ENCODE measurements at regions not wholly inside any gene's neighbourhood (a gene's known extent, or its start where the extent isn't known, plus 50 kb on each side); places are given as distances from the start of the nearest gene placed in this dataset.

- WGBS, 2 donors, result 84 to 94% methylated on average over 1 of the region's 1 CpG
- no peak overlapping the region for H3K27ac ChIP-seq
- TF ChIP-seq CTCF (IDR thresholded peaks at IDR 0.05) (no peak), POLR2A (IDR thresholded peaks at IDR 0.05) (no peak)
- H3K27me3 ChIP-seq, result no peaks in the 10 kb centered on the region
- DNase-seq, result no peak
- intact Hi-C loops (cut with DNase I), result no loop called here
- H3K4me3 ChIP-seq (replicated peaks in 1 of 3), result no peak overlapping the region
- H3K9me3 ChIP-seq, result no peaks in the 10 kb centered on the region
- no peaks in the 10 kb centered on the region for H3K36me3 ChIP-seq
- H3K4me1 ChIP-seq, result peaks cover 0 to 5% of the 10 kb centered on the region in 2 donors
Observed at GRCh38 chr3:157789162-157789561, 285.9 kb upstream of the VEPH1 start.

GRCh38 chr3:157786618-157787017 is 283.4 kb upstream of the VEPH1 start:
- Histone ChIP-seq H3K36me3 (no peaks in the 10 kb centered on the region), H3K4me3 (replicated peaks in 1 of 3) (no peak overlapping the region), H3K27me3 (no peaks in the 10 kb centered on the region), H3K27ac (no peak overlapping the region), H3K9me3 (no peaks in the 10 kb centered on the region), H3K4me1 (peaks cover 0 to 5% of the 10 kb centered on the region in 2 donors)
- TF ChIP-seq CTCF (IDR thresholded peaks at IDR 0.05) (no peak), POLR2A (IDR thresholded peaks at IDR 0.05) (no peak)
- intact Hi-C loops (cut with DNase I), result no loop called here
- WGBS, 2 donors, result 73 to 83% methylated on average over 4 of the region's 4 CpGs
- DNase-seq, result no peak

- no peak overlapping the region for H3K4me3 ChIP-seq (replicated peaks in 1 of 3)
- no peak for DNase-seq
- no peak for TF ChIP-seq POLR2A (IDR thresholded peaks at IDR 0.05)
- no peak for TF ChIP-seq CTCF (IDR thresholded peaks at IDR 0.05)
- peaks cover 0 to 5% of the 10 kb centered on the region in 2 donors for H3K4me1 ChIP-seq
- intact Hi-C loops (cut with DNase I), result no loop called here
- no peaks in the 10 kb centered on the region for H3K36me3 ChIP-seq
- 65 to 70% methylated on average over 2 of the region's 2 CpGs for WGBS, 2 donors
- H3K27ac ChIP-seq, result no peak overlapping the region
- no peaks in the 10 kb centered on the region for H3K9me3 ChIP-seq
- no peaks in the 10 kb centered on the region for H3K27me3 ChIP-seq
Observed at GRCh38 chr3:157786211-157786610, 283.0 kb upstream of the VEPH1 start.

- DNase-seq, result no peak
- Histone ChIP-seq H3K4me3 (replicated peaks in 1 of 3) (no peak overlapping the region), H3K9me3 (no peaks in the 10 kb centered on the region), H3K4me1 (peaks cover 0 to 5% of the 10 kb centered on the region in 2 donors), H3K27ac (no peak overlapping the region), H3K36me3 (no peaks in the 10 kb centered on the region), H3K27me3 (no peaks in the 10 kb centered on the region)
- WGBS, 2 donors, result 36 to 41% methylated on average over 6 of the region's 6 CpGs
- TF ChIP-seq POLR2A (IDR thresholded peaks at IDR 0.05) (no peak), CTCF (IDR thresholded peaks at IDR 0.05) (no peak)
- intact Hi-C loops (cut with DNase I), result no loop called here
Observed at GRCh38 chr3:157785102-157785826, 282.0 kb upstream of the VEPH1 start.

GRCh38 chr3:157782236-157782635 is 279.0 kb upstream of the VEPH1 start:
- intact Hi-C loops (cut with DNase I), result no loop called here
- Histone ChIP-seq H3K27ac (no peak overlapping the region), H3K4me1 (peaks cover 0 to 5% of the 10 kb centered on the region in 2 donors), H3K36me3 (no peaks in the 10 kb centered on the region), H3K4me3 (replicated peaks in 1 of 3) (no peak overlapping the region), H3K9me3 (no peaks in the 10 kb centered on the region), H3K27me3 (no peaks in the 10 kb centered on the region)
- WGBS, 2 donors, result 77 to 88% methylated on average over 2 of the region's 2 CpGs
- DNase-seq, result no peak
- TF ChIP-seq CTCF (IDR thresholded peaks at IDR 0.05), result no peak
- TF ChIP-seq POLR2A (IDR thresholded peaks at IDR 0.05), result no peak
